ENCODE measurements at regions not wholly inside any gene's neighbourhood (a gene's known extent, or its start where the extent isn't known, plus 50 kb on each side); places are given as distances from the start of the nearest gene placed in this dataset.

GRCh38 chr11:92594251-92594650, 369.6 kb downstream of the FAT3 start:
- TF ChIP-seq POLR2A (IDR thresholded peaks at IDR 0.05) (no peak), CTCF (IDR thresholded peaks at IDR 0.05) (no peak), EP300 (IDR thresholded peaks at IDR 0.05) (no peak)
